H7 (cell line): ENCODE measurements at regions not wholly inside any gene's neighbourhood (a gene's known extent, or its start where the extent isn't known, plus 50 kb on each side); places are given as distances from the start of the nearest gene placed in this dataset.

Experiments
- DNase-seq: peaks from one replicate; pipeline ENCODE4 v3.0.0; 2012
- H3K27me3 ChIP-seq: 2 replicates; pipeline ENCODE4 v1.6.0; 2011; ENCODE audit warnings: mild to moderate bottlenecking, low read length; ENCODE audit not compliant: control insufficient read depth, insufficient read depth
- H3K36me3 ChIP-seq: replicated peaks from 2 replicates; pipeline ENCODE4 v1.5.1; 2011; ENCODE audit warnings: low read length; ENCODE audit not compliant: control insufficient read depth, insufficient read depth
- H3K4me3 ChIP-seq: 2 replicates; pipeline ENCODE4 v1.5.1; 2011; ENCODE audit warnings: low read depth, mild to moderate bottlenecking, control low read depth, low read length, moderate library complexity; ENCODE audit not compliant: insufficient read depth

DNA sequence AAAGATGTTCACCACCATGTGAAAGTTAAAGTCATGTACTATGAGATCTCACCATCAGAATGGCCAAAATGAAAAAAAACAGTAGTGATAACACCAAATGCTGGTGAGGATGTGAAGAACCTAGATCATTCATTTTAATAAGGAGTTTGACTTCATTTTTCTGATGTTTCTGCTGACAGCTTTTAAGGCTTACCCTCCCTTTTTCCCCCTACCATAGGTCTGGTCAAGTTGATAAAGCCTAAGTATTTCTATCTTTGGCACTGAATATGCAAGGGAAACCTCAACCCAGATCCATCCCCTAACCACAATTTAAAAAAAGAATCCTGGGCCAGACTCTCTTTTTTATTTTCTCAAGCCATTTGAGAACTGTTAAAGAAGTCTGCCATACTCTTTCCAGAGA, 689.6 kb upstream of the FOXG1 start:
- no peaks in the 10 kb centered on the region for H3K36me3 ChIP-seq
- no peak overlapping the region for H3K4me3 ChIP-seq
- DNase-seq, result no peak
- no peaks in the 10 kb centered on the region for H3K27me3 ChIP-seq

DNA sequence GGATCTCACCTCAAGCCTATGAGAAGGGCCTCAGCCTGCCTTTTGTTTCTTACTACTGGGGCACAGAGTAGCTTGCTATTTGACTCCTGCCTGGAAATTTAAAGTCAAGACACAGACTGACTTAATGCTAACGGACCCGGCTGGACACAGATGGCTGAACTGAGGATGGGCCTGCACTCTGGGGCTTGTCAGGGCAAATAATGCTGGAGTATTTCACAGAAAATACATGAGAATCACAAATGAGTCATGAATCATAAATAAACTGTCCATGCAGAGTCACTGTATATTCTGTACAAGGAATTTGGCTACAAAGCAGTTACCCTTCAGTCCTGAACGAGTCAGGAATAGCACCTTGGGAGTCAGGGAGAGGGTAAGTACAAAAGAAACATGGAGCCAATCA, 683.2 kb upstream of the FOXG1 start:
- no peaks in the 10 kb centered on the region for H3K36me3 ChIP-seq
- H3K4me3 ChIP-seq, result no peak overlapping the region
- H3K27me3 ChIP-seq, result no peaks in the 10 kb centered on the region
- no peak for DNase-seq

DNA sequence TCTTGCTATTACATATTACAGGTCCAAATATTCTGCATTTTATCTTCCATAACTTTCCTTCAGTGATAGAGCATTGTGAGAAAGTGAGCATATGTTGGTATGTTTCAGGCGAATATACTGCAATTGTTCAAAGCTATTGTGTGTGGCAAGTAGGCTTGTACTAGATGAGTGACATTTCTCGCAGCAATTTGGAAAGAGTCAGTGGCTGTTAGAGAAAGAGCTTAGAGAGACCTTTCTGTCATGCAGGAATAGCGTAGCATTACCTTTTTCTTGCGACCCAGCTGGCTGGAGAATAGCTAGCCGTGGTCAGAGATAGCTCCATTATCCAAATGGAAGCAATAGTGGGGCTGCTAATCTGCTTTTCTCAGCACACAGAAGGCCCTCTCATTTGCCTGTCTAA, 678.5 kb upstream of the FOXG1 start:
- no peaks in the 10 kb centered on the region for H3K27me3 ChIP-seq
- DNase-seq, result no peak
- H3K4me3 ChIP-seq, result no peak overlapping the region
- no peaks in the 10 kb centered on the region for H3K36me3 ChIP-seq

- DNase-seq, result no peak
- H3K4me3 ChIP-seq, result no peak overlapping the region
Measured at GRCh38 chr14:28097585-28097984, 669.0 kb upstream of the FOXG1 start.

DNA sequence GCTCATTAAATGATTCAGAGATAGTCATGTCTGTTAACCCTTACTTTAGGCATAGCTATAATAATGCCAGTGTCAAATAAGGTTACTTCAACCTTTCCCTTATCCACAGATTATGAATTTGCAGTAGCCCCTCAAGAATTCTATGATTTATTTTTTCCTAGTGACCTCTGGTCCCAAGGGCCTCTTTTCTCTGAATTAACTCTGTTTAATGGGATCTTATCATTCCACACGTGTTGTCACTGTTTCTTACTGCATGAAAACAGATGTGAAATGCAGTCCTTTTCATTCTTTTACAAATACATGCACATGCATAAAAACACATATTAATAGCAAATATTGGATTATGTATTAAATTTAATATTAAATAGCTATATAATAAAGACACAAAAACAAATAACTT, 667.7 kb upstream of the FOXG1 start:
- H3K27me3 ChIP-seq, result no peaks in the 10 kb centered on the region
- no peak overlapping the region for H3K4me3 ChIP-seq
- H3K36me3 ChIP-seq, result no peaks in the 10 kb centered on the region
- no peak for DNase-seq

More at GRCh38 chr14:28097585-28097984, 669.0 kb upstream of the FOXG1 start:
- H3K27me3 ChIP-seq, result no peaks in the 10 kb centered on the region
- no peaks in the 10 kb centered on the region for H3K36me3 ChIP-seq

DNA sequence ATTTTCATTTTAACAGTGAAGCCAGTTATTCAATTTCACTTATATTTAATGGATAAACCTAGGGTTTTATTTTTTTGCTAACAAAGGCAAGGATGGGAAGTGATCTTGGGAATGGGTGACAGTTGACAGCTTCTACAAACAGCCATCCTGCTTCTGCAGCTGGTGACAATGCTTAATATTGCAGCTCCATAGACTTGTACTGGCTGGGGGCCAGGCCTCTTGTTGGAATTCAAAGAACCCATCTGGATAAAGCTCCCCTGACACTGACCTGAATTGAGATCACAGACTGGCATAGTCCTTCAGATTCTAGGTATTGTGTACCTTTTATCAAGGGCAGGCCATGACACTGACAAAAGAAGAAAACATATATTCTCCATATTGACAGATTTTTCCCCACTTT, 664.6 kb upstream of the FOXG1 start:
- H3K36me3 ChIP-seq, result no peaks in the 10 kb centered on the region
- DNase-seq, result no peak
- H3K27me3 ChIP-seq, result no peaks in the 10 kb centered on the region
- H3K4me3 ChIP-seq, result no peak overlapping the region

GRCh38 chr14:28102814-28103213, 663.8 kb upstream of the FOXG1 start:
- DNase-seq, result no peak
- no peaks in the 10 kb centered on the region for H3K36me3 ChIP-seq
- no peak overlapping the region for H3K4me3 ChIP-seq
- no peaks in the 10 kb centered on the region for H3K27me3 ChIP-seq

DNA sequence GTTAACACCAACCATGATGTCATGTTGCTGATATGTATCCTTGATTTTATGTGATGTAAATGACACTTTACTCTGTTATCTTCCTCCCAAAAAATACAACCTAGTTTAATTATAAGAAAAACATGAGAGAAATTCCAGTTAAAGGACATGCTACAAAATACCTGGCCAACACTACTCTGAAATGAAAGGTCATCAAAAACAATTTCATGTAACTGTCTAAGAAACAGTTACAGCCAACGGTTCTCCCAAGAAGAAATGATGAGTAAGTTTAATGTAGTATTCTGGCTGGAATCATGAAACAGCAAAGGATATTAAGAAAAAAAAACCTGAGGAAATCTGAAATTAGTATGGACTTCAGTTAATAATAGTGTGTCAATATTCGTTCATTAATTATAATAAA, 653.3 kb upstream of the FOXG1 start:
- no peak for DNase-seq
- no peak overlapping the region for H3K4me3 ChIP-seq
- peaks cover 7% of the 10 kb centered on the region for H3K27me3 ChIP-seq
- H3K36me3 ChIP-seq, result no peaks in the 10 kb centered on the region

DNA sequence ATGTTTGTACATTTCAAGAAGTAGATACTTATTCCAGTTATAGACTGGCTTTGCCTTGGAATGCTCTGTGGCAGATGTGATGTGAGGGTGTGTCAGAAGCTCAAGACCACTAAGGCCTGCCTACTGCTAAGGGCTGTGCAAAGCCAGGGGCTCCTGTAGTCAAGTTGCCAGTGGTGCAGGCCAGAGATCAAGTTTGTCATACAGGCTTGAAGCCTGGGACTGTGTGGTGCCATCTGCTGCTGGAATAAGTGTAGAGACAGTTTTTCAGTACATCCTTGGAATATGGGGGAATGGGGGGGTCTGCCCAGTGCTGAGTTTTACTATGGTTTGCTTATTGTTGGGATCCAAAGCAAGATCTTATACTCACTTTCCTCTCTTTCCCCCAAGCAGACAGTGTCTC, 649.9 kb upstream of the FOXG1 start:
- Histone ChIP-seq H3K4me3 (no peak overlapping the region), H3K27me3 (peaks cover 30% of the 10 kb centered on the region), H3K36me3 (no peaks in the 10 kb centered on the region)
- DNase-seq, result no peak

GRCh38 chr14:28119849-28120248, 646.7 kb upstream of the FOXG1 start:
- Histone ChIP-seq H3K36me3 (no peaks in the 10 kb centered on the region), H3K27me3 (peaks cover 56% of the 10 kb centered on the region), H3K4me3 (no peak overlapping the region)
- DNase-seq, result no peak

- H3K27me3 ChIP-seq, result peaks cover 61% of the 10 kb centered on the region
- H3K4me3 ChIP-seq, result no peak overlapping the region
Measured at GRCh38 chr14:28120391-28120790, 646.2 kb upstream of the FOXG1 start.

DNA sequence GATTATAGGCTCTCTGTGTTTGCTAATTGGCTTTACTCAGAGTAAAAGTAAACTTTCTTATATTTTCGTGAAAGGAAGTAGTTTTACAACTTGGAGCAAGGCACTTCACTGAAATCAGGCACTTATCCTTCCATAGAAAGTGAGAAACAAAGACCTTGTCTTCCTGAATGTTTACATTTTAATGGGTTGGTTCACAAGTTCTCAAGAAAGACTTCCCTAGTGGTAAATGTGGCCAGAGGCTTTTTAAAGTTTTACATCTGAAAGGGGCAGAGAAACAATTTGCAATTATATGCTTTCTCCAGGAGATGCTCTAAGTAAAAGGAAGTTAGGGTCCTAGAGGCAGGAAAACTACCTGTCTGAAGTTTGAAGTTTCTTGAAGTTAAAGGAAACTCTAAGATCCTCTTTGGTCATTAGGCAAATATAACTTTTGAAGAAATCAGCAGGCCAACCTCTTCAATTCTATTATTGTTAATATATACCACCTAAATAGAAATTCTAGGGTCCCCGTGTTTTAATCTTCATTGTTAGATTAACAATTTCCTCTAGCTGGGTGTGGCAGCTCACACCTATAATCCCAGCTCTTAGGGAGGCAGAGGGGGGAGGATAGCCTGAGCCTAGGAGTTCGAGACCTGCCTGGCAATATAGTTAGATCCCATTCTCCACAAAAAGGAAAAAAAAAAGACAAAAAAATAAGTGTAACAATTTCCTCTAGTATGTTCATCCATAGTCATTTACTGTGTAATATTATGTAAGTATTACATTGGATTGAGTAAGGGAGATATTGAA, 644.9 kb upstream of the FOXG1 start:
- H3K36me3 ChIP-seq, result no peaks in the 10 kb centered on the region
- DNase-seq, result peak; percentile 18
- H3K4me3 ChIP-seq, result no peak overlapping the region
- peaks cover 63% of the 10 kb centered on the region for H3K27me3 ChIP-seq

More at GRCh38 chr14:28120391-28120790, 646.2 kb upstream of the FOXG1 start:
- DNase-seq, result no peak
- no peaks in the 10 kb centered on the region for H3K36me3 ChIP-seq

GRCh38 chr14:28130610-28131284, 635.8 kb upstream of the FOXG1 start:
- Histone ChIP-seq H3K36me3 (no peaks in the 10 kb centered on the region), H3K4me3 (no peak overlapping the region), H3K27me3 (peaks cover 3% of the 10 kb centered on the region; the same call in 1 of the 2 replicates)
- DNase-seq, result no peak

DNA sequence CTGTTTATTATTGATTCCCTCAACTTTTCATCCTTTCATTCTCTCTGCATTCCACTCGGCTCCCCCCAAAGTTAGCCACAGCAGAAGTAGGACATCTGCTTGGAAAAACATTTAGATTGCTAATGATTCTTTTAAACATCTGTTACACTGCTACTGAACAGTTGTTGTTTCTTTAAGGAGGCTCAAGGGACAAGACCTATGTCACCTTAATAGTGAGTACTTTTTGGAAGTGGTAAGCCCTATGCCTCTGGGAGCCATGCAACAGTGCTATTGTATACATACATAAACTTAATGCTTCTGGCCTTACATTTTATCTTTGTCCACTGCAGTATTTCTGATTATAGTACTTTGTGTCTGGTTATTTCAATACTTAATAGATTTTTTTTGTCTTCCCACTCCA, 628.2 kb upstream of the FOXG1 start:
- H3K4me3 ChIP-seq, result no peak overlapping the region
- no peaks in the 10 kb centered on the region for H3K27me3 ChIP-seq
- no peaks in the 10 kb centered on the region for H3K36me3 ChIP-seq
- no peak for DNase-seq

GRCh38 chr14:28141662-28142061, 624.9 kb upstream of the FOXG1 start:
- DNase-seq, result no peak
- Histone ChIP-seq H3K27me3 (no peaks in the 10 kb centered on the region), H3K36me3 (no peaks in the 10 kb centered on the region)

More at GRCh38 chr14:28141662-28142061, 624.9 kb upstream of the FOXG1 start:
- no peak overlapping the region for H3K4me3 ChIP-seq
